Activated T-helper 2 cell treated with anti-CD3 and anti-CD28 coated beads, Interferon-gamma antibody, Interleukin-2, Interleukin-4, amounts not matched to agents 10 μg/mL and 5 μg/mL and 100 μg/mL, durations not matched to agents 14 hours and 24 hours and 36 hours (primary cell): ENCODE measurements at regions not wholly inside any gene's neighbourhood (a gene's known extent, or its start where the extent isn't known, plus 50 kb on each side); places are given as distances from the start of the nearest gene placed in this dataset.

Source experiments
- DNase-seq: peaks from one replicate; pipeline ENCODE4 v3.0.0; 2021; ENCODE audit warnings: low spot score
- H3K27ac Mint-ChIP-seq: one replicate; pipeline ENCODE4 v1.8.0; 2021; ENCODE audit warnings: mixed read lengths
- H3K27me3 Mint-ChIP-seq: one replicate; pipeline ENCODE4 v1.8.0; 2021; ENCODE audit warnings: low read depth, mixed read lengths
- H3K36me3 Mint-ChIP-seq: one replicate; pipeline ENCODE4 v1.8.0; 2021; ENCODE audit warnings: low read depth, mixed read lengths
- H3K4me1 Mint-ChIP-seq: one replicate; pipeline ENCODE4 v1.8.0; 2021; ENCODE audit warnings: low read depth, mixed read lengths
- H3K4me3 Mint-ChIP-seq: one replicate; pipeline ENCODE4 v1.8.0; 2021; ENCODE audit warnings: low read depth, mild to moderate bottlenecking, moderate library complexity, mixed read lengths
- H3K9me3 Mint-ChIP-seq: one replicate; pipeline ENCODE4 v1.8.0; 2021; ENCODE audit warnings: mixed read lengths
- intact Hi-C: fragments of 100-400 bp; cut with micrococcal nuclease; formaldehyde crosslinking; loops from one replicate; pipeline ENCODE4 v1.15.1; 2023

GRCh38 chrX:64642482-64642881 is 247.2 kb upstream of the MTMR8 start:
- Mint-ChIP-seq H3K36me3 (no peaks in the 10 kb centered on the region), H3K4me1 (no peaks in the 10 kb centered on the region), H3K4me3 (no peak overlapping the region), H3K27me3 (no peaks in the 10 kb centered on the region), H3K27ac (no peak overlapping the region), H3K9me3 (peaks cover 6% of the 10 kb centered on the region)
- intact Hi-C loops: no loop called here
- no peak for DNase-seq
